H9 (cell line): ENCODE measurements at regions not wholly inside any gene's neighbourhood (a gene's known extent, or its start where the extent isn't known, plus 50 kb on each side); places are given as distances from the start of the nearest gene placed in this dataset.

Source experiments
- DNase-seq: peaks from one replicate; pipeline ENCODE4 v3.0.0-alpha.2; 2017
- H2AFZ ChIP-seq: one replicate; pipeline ENCODE4 v1.6.1; 2013; ENCODE audit warnings: mild to moderate bottlenecking, low read length, control low read depth, moderate library complexity
- H2AK5ac ChIP-seq: 2 replicates; pipeline ENCODE4 v1.6.1; 2013; ENCODE audit warnings: low read length, control low read depth, mixed read lengths; ENCODE audit not compliant: insufficient read length
- H2BK120ac ChIP-seq: one replicate; pipeline ENCODE4 v1.6.1; 2013; ENCODE audit warnings: low read depth, mild to moderate bottlenecking, low read length, control low read depth, inconsistent platforms; ENCODE audit not compliant: poor library complexity, severe bottlenecking
- H2BK12ac ChIP-seq: 2 replicates; pipeline ENCODE4 v1.6.1; 2013; ENCODE audit warnings: low read length, control low read depth, mixed read lengths, low read depth; ENCODE audit not compliant: insufficient read length
- H2BK15ac ChIP-seq: 2 replicates; pipeline ENCODE4 v1.6.1; 2013; ENCODE audit warnings: low read depth, low read length, control low read depth
- H2BK20ac ChIP-seq: one replicate; pipeline ENCODE4 v1.6.1; 2013; ENCODE audit warnings: low read depth, mild to moderate bottlenecking, low read length, control low read depth, inconsistent platforms; ENCODE audit not compliant: poor library complexity, severe bottlenecking
- H2BK5ac ChIP-seq: 2 replicates; pipeline ENCODE4 v1.6.1; 2013; ENCODE audit warnings: low read length, control low read depth, mixed read lengths; ENCODE audit not compliant: insufficient read length
- H3K14ac ChIP-seq: 2 replicates; pipeline ENCODE4 v1.6.1; 2013; ENCODE audit warnings: low read length, control low read depth; ENCODE audit not compliant: insufficient read depth
- H3K18ac ChIP-seq: 2 replicates; pipeline ENCODE4 v1.6.1; 2013; ENCODE audit warnings: low read depth, mild to moderate bottlenecking, mixed read lengths, low read length, control low read depth; ENCODE audit not compliant: insufficient read length
- H3K23ac ChIP-seq: 2 replicates; pipeline ENCODE4 v1.6.1; 2013; ENCODE audit warnings: low read length, control low read depth, mixed read lengths, low read depth; ENCODE audit not compliant: insufficient read length
- H3K23me2 ChIP-seq: 2 replicates; pipeline ENCODE4 v1.6.1; 2013; ENCODE audit warnings: low read depth, mild to moderate bottlenecking, mixed read lengths, low read length, control low read depth; ENCODE audit not compliant: insufficient read length, poor library complexity, severe bottlenecking
- H3K27ac ChIP-seq: 2 replicates; pipeline ENCODE4 v1.5.1; 2013; ENCODE audit warnings: low read length, control low read depth, mixed read lengths, low read depth; ENCODE audit not compliant: insufficient read length
- H3K27me3 ChIP-seq: 2 replicates; pipeline ENCODE4 v1.6.1; 2013; ENCODE audit warnings: low read length, control low read depth, inconsistent platforms; ENCODE audit not compliant: insufficient read depth
- H3K4ac ChIP-seq: 2 replicates; pipeline ENCODE4 v1.6.1; 2013; ENCODE audit warnings: low read depth, mild to moderate bottlenecking, control low read depth, inconsistent platforms, low read length, moderate library complexity
- H3K4me1 ChIP-seq: 2 replicates; pipeline ENCODE4 v1.6.1; 2013; ENCODE audit warnings: low read length, control low read depth, inconsistent platforms; ENCODE audit not compliant: insufficient read depth
- H3K4me2 ChIP-seq: 2 replicates; pipeline ENCODE4 v1.6.1; 2013; ENCODE audit warnings: low read length, control low read depth, mixed read lengths; ENCODE audit not compliant: insufficient read length, insufficient read depth
- H3K56ac ChIP-seq: 2 replicates; pipeline ENCODE4 v1.6.1; 2013; ENCODE audit warnings: low read depth, mild to moderate bottlenecking, mixed read lengths, low read length, control low read depth; ENCODE audit not compliant: insufficient read length
- H3K79me1 ChIP-seq: 2 replicates; pipeline ENCODE4 v1.6.1; 2013; ENCODE audit warnings: low read depth, mild to moderate bottlenecking, moderate library complexity, low read length, control low read depth, inconsistent platforms; ENCODE audit not compliant: insufficient read depth, poor library complexity, severe bottlenecking
- H3K79me2 ChIP-seq: 2 replicates; pipeline ENCODE4 v1.6.1; 2013; ENCODE audit warnings: low read length, control low read depth, inconsistent platforms; ENCODE audit not compliant: insufficient read depth
- H3K9ac ChIP-seq: 2 replicates; pipeline ENCODE4 v1.6.1; 2013; ENCODE audit warnings: low read length, control low read depth, mixed read lengths; ENCODE audit not compliant: insufficient read length; ENCODE audit errors: extremely low read depth
- H3K9me3 ChIP-seq: one replicate; pipeline ENCODE4 v1.6.1; 2013; ENCODE audit warnings: low read depth, low read length, inconsistent platforms; ENCODE audit not compliant: control insufficient read depth
- H3T11ph ChIP-seq: one replicate; pipeline ENCODE4 v1.6.1; 2013; ENCODE audit warnings: mild to moderate bottlenecking, low read length, control low read depth, inconsistent platforms
- H4K20me1 ChIP-seq: one replicate; pipeline ENCODE4 v1.6.1; 2013; ENCODE audit not compliant: control insufficient read depth, insufficient read length, insufficient read depth
- H4K5ac ChIP-seq: 2 replicates; pipeline ENCODE4 v1.6.1; 2013; ENCODE audit warnings: low read depth, mild to moderate bottlenecking, mixed read lengths, low read length, control low read depth; ENCODE audit not compliant: insufficient read length
- H4K8ac ChIP-seq: replicated peaks from 2 replicates; pipeline ENCODE4 v1.6.1; 2013; ENCODE audit warnings: low read length, control low read depth, mixed read lengths, low read depth; ENCODE audit not compliant: insufficient read length
- H4K91ac ChIP-seq: 2 replicates; pipeline ENCODE4 v1.6.1; 2013; ENCODE audit warnings: low read depth, mild to moderate bottlenecking, moderate library complexity, mixed read lengths, low read length, control low read depth; ENCODE audit not compliant: insufficient read length
- H3K27ac Mint-ChIP-seq, 3 experiments: 2 replicates in 2 of 3; 3 replicates in 1 of 3; pipeline ENCODE4 v1.8.0; 2020 to 2021; ENCODE audit warnings: mixed read lengths in 3 of 3, mild to moderate bottlenecking in 1 of 3, moderate library complexity in 1 of 3
- H3K27me3 Mint-ChIP-seq: 2 replicates; pipeline ENCODE4 v1.8.0; 2021; ENCODE audit warnings: low read depth, mild to moderate bottlenecking, moderate library complexity, mixed read lengths
- H3K36me3 Mint-ChIP-seq, 3 experiments: 2 replicates in 2 of 3; 3 replicates in 1 of 3; pipeline ENCODE4 v1.8.0; 2020 to 2021; ENCODE audit warnings: low read depth in 3 of 3, mixed read lengths in 3 of 3; ENCODE audit not compliant: insufficient read depth in 1 of 3
- H3K4me1 Mint-ChIP-seq, 2 experiments: 2 replicates each; pipeline ENCODE4 v1.8.0; 2020; ENCODE audit warnings: mixed read lengths in 2 of 2
- H3K4me3 Mint-ChIP-seq, 2 experiments: 2 replicates in 1 of 2; 3 replicates in 1 of 2; pipeline ENCODE4 v1.8.0; 2020 to 2021; ENCODE audit warnings: mild to moderate bottlenecking in 2 of 2, mixed read lengths in 2 of 2, moderate library complexity in 1 of 2
- H3K9me3 Mint-ChIP-seq, 2 experiments: 2 replicates in 1 of 2; 3 replicates in 1 of 2; pipeline ENCODE4 v1.8.0; 2020; ENCODE audit warnings: mild to moderate bottlenecking in 2 of 2, mixed read lengths in 2 of 2, moderate library complexity in 1 of 2
- WGBS: extraction: QIAGEN DNeasy Blood & Tissue Kit; methylation state at CpG from one replicate; pipeline ENCODE4 v1.1.7; 2013; ENCODE audit warnings: missing lambda C conversion rate, low lambda C conversion rate, mixed read lengths; ENCODE audit not compliant: insufficient read length; ENCODE audit errors: extremely low coverage; 5-methylcytosine and 5-hydroxymethylcytosine counted together
- TF ChIP-seq, protein P1 (sequence below): fragments of 200-600 bp; sonication (generic); conservative IDR thresholded peaks from 3 replicates; pipeline ENCODE4 v1.8.0; 2021; ENCODE audit warnings: antibody characterized with exemption, mild to moderate bottlenecking

DNA sequence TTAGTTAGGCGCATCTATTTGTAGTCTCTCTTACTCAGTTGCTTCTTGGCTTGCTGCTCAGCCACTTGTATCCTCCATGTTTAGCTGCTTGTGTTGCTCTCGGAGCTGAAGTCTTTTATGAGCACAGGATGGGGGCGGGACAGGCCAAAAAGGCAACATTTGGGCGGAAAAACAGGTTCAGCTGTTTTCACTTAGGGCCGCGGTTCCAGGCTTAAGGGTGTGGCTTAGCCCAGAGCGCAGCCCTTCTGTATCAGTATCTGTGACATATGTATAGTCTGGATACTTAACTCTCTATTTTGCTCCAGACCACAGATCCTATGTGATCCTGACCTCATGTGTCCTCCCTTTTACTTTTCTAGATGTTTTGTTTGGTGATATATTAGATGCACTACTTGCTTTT is 763.5 kb downstream of the SUCLG1 start:
- no peak overlapping the region for H3K56ac ChIP-seq
- no peak overlapping the region for H4K91ac ChIP-seq
- H4K8ac ChIP-seq, result no peak overlapping the region
- WGBS, result no CpG with 5 or more reads among the region's 7 CpGs
- no peak overlapping the region for H2BK5ac ChIP-seq
- no peak overlapping the region for H3K9ac ChIP-seq
- no peak overlapping the region for H2BK15ac ChIP-seq
- no peak overlapping the region for H4K5ac ChIP-seq
- H3K4ac ChIP-seq, result no peak overlapping the region
- H3K36me3 Mint-ChIP-seq, result no peaks in the 10 kb centered on the region
- no peak overlapping the region for H3K27ac ChIP-seq
- H2AFZ ChIP-seq, result no peak overlapping the region
- no peaks in the 10 kb centered on the region; a peak in 1 of 5 replicates for H3K9me3 Mint-ChIP-seq
- no peaks in the 10 kb centered on the region for H3K23me2 ChIP-seq
- H3K9me3 ChIP-seq, result no peaks in the 10 kb centered on the region
- no peak overlapping the region for H3T11ph ChIP-seq
- no peak overlapping the region for H3K4me2 ChIP-seq
- TF ChIP-seq, protein P1, sequence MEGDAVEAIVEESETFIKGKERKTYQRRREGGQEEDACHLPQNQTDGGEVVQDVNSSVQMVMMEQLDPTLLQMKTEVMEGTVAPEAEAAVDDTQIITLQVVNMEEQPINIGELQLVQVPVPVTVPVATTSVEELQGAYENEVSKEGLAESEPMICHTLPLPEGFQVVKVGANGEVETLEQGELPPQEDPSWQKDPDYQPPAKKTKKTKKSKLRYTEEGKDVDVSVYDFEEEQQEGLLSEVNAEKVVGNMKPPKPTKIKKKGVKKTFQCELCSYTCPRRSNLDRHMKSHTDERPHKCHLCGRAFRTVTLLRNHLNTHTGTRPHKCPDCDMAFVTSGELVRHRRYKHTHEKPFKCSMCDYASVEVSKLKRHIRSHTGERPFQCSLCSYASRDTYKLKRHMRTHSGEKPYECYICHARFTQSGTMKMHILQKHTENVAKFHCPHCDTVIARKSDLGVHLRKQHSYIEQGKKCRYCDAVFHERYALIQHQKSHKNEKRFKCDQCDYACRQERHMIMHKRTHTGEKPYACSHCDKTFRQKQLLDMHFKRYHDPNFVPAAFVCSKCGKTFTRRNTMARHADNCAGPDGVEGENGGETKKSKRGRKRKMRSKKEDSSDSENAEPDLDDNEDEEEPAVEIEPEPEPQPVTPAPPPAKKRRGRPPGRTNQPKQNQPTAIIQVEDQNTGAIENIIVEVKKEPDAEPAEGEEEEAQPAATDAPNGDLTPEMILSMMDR, result no peak
- no peaks in the 10 kb centered on the region for H3K79me1 ChIP-seq
- H3K79me2 ChIP-seq, result no peaks in the 10 kb centered on the region
- H3K18ac ChIP-seq, result no peak overlapping the region
- no peaks in the 10 kb centered on the region for H3K27me3 ChIP-seq
- no peak overlapping the region for H3K4me3 Mint-ChIP-seq
- H3K4me1 Mint-ChIP-seq, result 0 out of 4 replicates have a peak, but pooled peaks cover 2 to 5% of the 10 kb centered on the region in 2 experiments
- no peaks in the 10 kb centered on the region for H4K20me1 ChIP-seq
- H3K14ac ChIP-seq, result no peak overlapping the region
- no peak overlapping the region for H2BK12ac ChIP-seq
- H3K27ac Mint-ChIP-seq, result no peak overlapping the region
- H3K27me3 Mint-ChIP-seq, result no peaks in the 10 kb centered on the region
- H2BK20ac ChIP-seq, result no peak overlapping the region
- H3K4me1 ChIP-seq, result no peaks in the 10 kb centered on the region
- no peak for DNase-seq
- no peak overlapping the region for H3K23ac ChIP-seq
- no peak overlapping the region for H2BK120ac ChIP-seq
- H2AK5ac ChIP-seq, result no peak overlapping the region
